AG09309 (cell line): ENCODE measurements at regions not wholly inside any gene's neighbourhood (a gene's known extent, or its start where the extent isn't known, plus 50 kb on each side); places are given as distances from the start of the nearest gene placed in this dataset.

Source experiments
- DNase-seq: peaks from one replicate; pipeline ENCODE4 v3.0.0-alpha.2; 2010; ENCODE audit warnings: low read depth
- H3K4me3 ChIP-seq: 2 replicates; pipeline ENCODE4 v1.5.1; 2011; ENCODE audit warnings: mild to moderate bottlenecking, low read depth, low read length, moderate library complexity; ENCODE audit not compliant: control insufficient read depth
- CTCF ChIP-seq: IDR thresholded peaks from 2 replicates; pipeline ENCODE4 v1.5.1; 2011; ENCODE audit warnings: mild to moderate bottlenecking, low read depth, low read length, inconsistent platforms; ENCODE audit not compliant: insufficient read depth, control insufficient read depth; ENCODE audit errors: missing control alignments

- DNase-seq, result no peak
- TF ChIP-seq CTCF, result no peak
- H3K4me3 ChIP-seq, result no peak overlapping the region
Observed at GRCh38 chr1:79848316-79848715, 841.8 kb upstream of the ADGRL4 start.

DNA sequence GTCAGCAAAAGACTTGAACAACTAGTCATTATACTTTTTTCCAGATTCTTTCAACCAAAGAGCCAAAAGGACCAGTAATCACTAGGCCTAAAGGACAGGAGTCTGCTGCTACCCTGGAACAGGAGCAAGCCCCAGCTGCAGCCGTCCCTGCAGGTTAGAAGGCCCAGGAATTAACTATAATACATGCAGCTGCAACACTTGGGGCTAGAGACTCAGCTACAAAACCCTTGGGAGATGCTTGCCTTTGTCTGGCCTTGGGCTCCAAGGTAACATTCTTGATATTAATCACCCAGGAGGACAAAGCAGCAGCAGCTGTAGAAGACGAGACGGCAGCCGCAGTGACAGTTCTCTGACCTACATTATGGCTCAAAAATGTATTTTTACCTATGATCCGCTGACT is 841.2 kb upstream of the ADGRL4 start:
- DNase-seq, result no peak
- TF ChIP-seq CTCF, result no peak
- no peak overlapping the region for H3K4me3 ChIP-seq

DNA sequence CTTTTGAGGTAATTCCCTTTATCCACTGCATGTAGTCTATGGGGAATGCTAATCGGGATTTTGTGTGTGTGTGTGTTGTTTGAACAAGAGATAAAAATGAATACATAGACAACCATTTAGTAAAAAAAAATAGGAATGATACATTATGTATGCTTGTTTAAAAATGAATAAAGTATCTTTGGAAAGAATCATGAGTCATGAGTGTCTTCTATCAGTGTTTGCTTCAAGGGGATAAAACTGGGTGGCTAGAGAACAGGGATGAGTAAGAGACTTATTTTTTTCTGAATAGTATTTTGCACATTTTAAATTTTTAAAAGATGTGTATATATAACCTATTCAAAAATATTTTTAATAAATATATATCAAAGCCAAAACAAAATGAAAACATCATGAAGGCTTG is 839.4 kb upstream of the ADGRL4 start:
- no peak overlapping the region for H3K4me3 ChIP-seq
- TF ChIP-seq CTCF, result no peak
- DNase-seq, result no peak

- TF ChIP-seq CTCF, result no peak
- DNase-seq, result no peak
Observed at GRCh38 chr1:79842811-79843210, 836.3 kb upstream of the ADGRL4 start.

DNA sequence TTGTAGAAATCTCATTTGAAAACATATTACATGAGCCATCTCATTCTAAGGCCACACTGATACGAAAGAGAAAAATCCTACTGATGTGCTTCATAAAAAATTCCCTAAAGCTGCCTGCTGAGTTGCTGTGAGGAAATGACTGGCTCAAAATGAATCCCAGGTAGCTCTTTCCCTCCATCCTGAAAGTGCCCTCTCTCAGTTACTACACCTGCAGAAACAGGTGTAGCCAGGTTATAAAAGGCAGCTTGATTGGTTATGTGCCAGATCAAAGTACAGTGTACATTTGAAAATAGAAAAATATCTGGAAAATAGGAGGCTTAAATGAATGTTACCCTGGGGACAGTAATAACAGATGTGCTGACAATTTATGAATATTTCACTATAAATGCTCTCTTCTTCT is 833.4 kb upstream of the ADGRL4 start:
- no peak for TF ChIP-seq CTCF
- DNase-seq, result no peak
- H3K4me3 ChIP-seq, result no peak overlapping the region

More at GRCh38 chr1:79842811-79843210, 836.3 kb upstream of the ADGRL4 start:
- no peak overlapping the region for H3K4me3 ChIP-seq

- no peak for DNase-seq
- no peak overlapping the region for H3K4me3 ChIP-seq
- no peak for TF ChIP-seq CTCF
Observed at GRCh38 chr1:79827446-79827845, 820.9 kb upstream of the ADGRL4 start.

DNA sequence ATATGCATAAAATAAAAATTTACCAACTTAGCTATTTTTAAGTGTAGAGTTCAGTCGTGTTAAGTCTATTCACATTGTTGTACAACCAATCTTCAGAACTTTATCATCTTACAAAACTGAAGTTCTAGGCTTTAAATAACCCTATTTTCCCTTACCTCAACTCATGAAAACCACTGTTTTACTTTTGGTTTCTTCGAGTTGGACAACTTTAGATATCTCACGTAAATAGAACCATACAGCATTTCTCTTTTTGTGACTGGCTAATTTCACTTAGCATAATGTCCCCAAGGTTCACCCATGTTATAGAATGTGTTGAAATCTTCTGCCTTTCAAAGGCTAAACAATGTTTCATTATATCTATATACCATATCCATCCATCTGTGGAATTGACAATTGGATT is 819.0 kb upstream of the ADGRL4 start:
- no peak for TF ChIP-seq CTCF
- DNase-seq, result no peak
- no peak overlapping the region for H3K4me3 ChIP-seq
